OCI-LY1 (cell line): ENCODE measurements at regions not wholly inside any gene's neighbourhood (a gene's known extent, or its start where the extent isn't known, plus 50 kb on each side); places are given as distances from the start of the nearest gene placed in this dataset.

ENCODE experiments used
- CTCF ChIP-seq: fragments of 200-600 bp; sonication (generic), shearing (Covaris generic); IDR thresholded peaks from 2 replicates; pipeline ENCODE4 v1.5.1; 2017; ENCODE audit warnings: mild to moderate bottlenecking, antibody characterized with exemption, low read length, moderate library complexity, mixed read lengths
- EZH2 ChIP-seq: fragments of 200-600 bp; sonication (generic), shearing (Covaris generic); IDR thresholded peaks from 2 replicates; pipeline ENCODE4 v1.8.0; 2017; ENCODE audit warnings: borderline replicate concordance, mixed run types, mild to moderate bottlenecking, antibody characterized with exemption, low read length, moderate library complexity, mixed read lengths

GRCh38 chr12:44930972-44931600 is 55.0 kb upstream of the NELL2 start:
- peak; percentile 75 for TF ChIP-seq CTCF
- no peak for TF ChIP-seq EZH2
